ENCODE measurements at regions not wholly inside any gene's neighbourhood (a gene's known extent, or its start where the extent isn't known, plus 50 kb on each side); places are given as distances from the start of the nearest gene placed in this dataset.

- Histone ChIP-seq H3K4me2 (ENCODE audit: low read depth, low read length) (no peak overlapping the region), H3K4me3 (ENCODE audit: low read length) (no peak overlapping the region), H2AFZ (ENCODE audit: low read length) (no peak overlapping the region), H3K27me3 (replicated peaks; ENCODE audit: insufficient read depth, low read length) (no peaks in the 10 kb centered on the region), H3K9me3 (replicated peaks; ENCODE audit: insufficient read depth, low read length) (no peaks in the 10 kb centered on the region), H3K9ac (ENCODE audit: low read length) (no peak overlapping the region), H3F3A (ENCODE audit: insufficient read depth, low read length) (no peaks in the 10 kb centered on the region), H4K20me1 (ENCODE audit: insufficient read depth, low read length) (no peaks in the 10 kb centered on the region), H3K27ac (ENCODE audit: low read length) (no peak overlapping the region), H3K9me2 (replicated peaks; ENCODE audit: insufficient read depth, low read length) (no peaks in the 10 kb centered on the region), H3K36me3 (replicated peaks; ENCODE audit: insufficient read depth, low read length) (no peaks in the 10 kb centered on the region), H3K4me1 (ENCODE audit: low read length) (no peaks in the 10 kb centered on the region), H3K79me2 (ENCODE audit: low read length) (peaks cover 3% of the 10 kb centered on the region; the same call in 1 of the 2 replicates)
- DNase-seq, result no peak
- TF ChIP-seq EZH2 (optimal IDR thresholded peaks at IDR 0.05; ENCODE audit: low read depth, low read length) (no peak), EZH2phosphoT487 (IDR thresholded peaks at IDR 0.05; ENCODE audit: low read length) (no peak), CTCF (IDR thresholded peaks at IDR 0.05; ENCODE audit: low read length) (no peak)
Observed at GRCh38 chr1:239785576-239785975, 306.1 kb upstream of the FMN2 start.

GRCh38 chr1:239786464-239786863 is 305.2 kb upstream of the FMN2 start:
- Histone ChIP-seq H4K20me1 (ENCODE audit: insufficient read depth, low read length) (no peaks in the 10 kb centered on the region), H3K4me3 (ENCODE audit: low read length) (no peak overlapping the region), H3K9me3 (replicated peaks; ENCODE audit: insufficient read depth, low read length) (no peaks in the 10 kb centered on the region), H3K79me2 (ENCODE audit: low read length) (no peaks in the 10 kb centered on the region; the same call in 1 of the 2 replicates), H3K9ac (ENCODE audit: low read length) (no peak overlapping the region), H3K9me2 (replicated peaks; ENCODE audit: insufficient read depth, low read length) (no peaks in the 10 kb centered on the region), H3K4me1 (ENCODE audit: low read length) (no peaks in the 10 kb centered on the region), H3K4me2 (ENCODE audit: low read depth, low read length) (no peak overlapping the region), H3K27me3 (replicated peaks; ENCODE audit: insufficient read depth, low read length) (no peaks in the 10 kb centered on the region), H3K27ac (ENCODE audit: low read length) (no peak overlapping the region), H3K36me3 (replicated peaks; ENCODE audit: insufficient read depth, low read length) (no peaks in the 10 kb centered on the region), H2AFZ (ENCODE audit: low read length) (no peak overlapping the region), H3F3A (ENCODE audit: insufficient read depth, low read length) (no peaks in the 10 kb centered on the region)
- no peak for DNase-seq
- no peak for TF ChIP-seq CTCF (IDR thresholded peaks at IDR 0.05; ENCODE audit: low read length)
- no peak for TF ChIP-seq EZH2 (optimal IDR thresholded peaks at IDR 0.05; ENCODE audit: low read depth, low read length)
- TF ChIP-seq EZH2phosphoT487 (IDR thresholded peaks at IDR 0.05; ENCODE audit: low read length), result no peak

- Histone ChIP-seq H3K4me1 (ENCODE audit: low read length) (no peaks in the 10 kb centered on the region), H3K4me3 (ENCODE audit: low read length) (no peak overlapping the region), H3F3A (ENCODE audit: insufficient read depth, low read length) (no peaks in the 10 kb centered on the region), H3K9me2 (replicated peaks; ENCODE audit: insufficient read depth, low read length) (no peaks in the 10 kb centered on the region), H3K9me3 (replicated peaks; ENCODE audit: insufficient read depth, low read length) (no peaks in the 10 kb centered on the region), H3K9ac (ENCODE audit: low read length) (no peak overlapping the region), H3K79me2 (ENCODE audit: low read length) (no peaks in the 10 kb centered on the region), H3K27me3 (replicated peaks; ENCODE audit: insufficient read depth, low read length) (no peaks in the 10 kb centered on the region), H3K27ac (ENCODE audit: low read length) (no peak overlapping the region), H2AFZ (ENCODE audit: low read length) (no peak overlapping the region), H3K36me3 (replicated peaks; ENCODE audit: insufficient read depth, low read length) (no peaks in the 10 kb centered on the region), H3K4me2 (ENCODE audit: low read depth, low read length) (no peak overlapping the region), H4K20me1 (ENCODE audit: insufficient read depth, low read length) (no peaks in the 10 kb centered on the region)
- DNase-seq, result no peak
- TF ChIP-seq EZH2 (optimal IDR thresholded peaks at IDR 0.05; ENCODE audit: low read depth, low read length) (no peak), EZH2phosphoT487 (IDR thresholded peaks at IDR 0.05; ENCODE audit: low read length) (no peak), CTCF (IDR thresholded peaks at IDR 0.05; ENCODE audit: low read length) (no peak)
Observed at GRCh38 chr1:239792157-239792556, 299.5 kb upstream of the FMN2 start.
